ENCODE measurements at regions not wholly inside any gene's neighbourhood (a gene's known extent, or its start where the extent isn't known, plus 50 kb on each side); places are given as distances from the start of the nearest gene placed in this dataset.
"Not testable (repeated sequence)": the region's sequence is repeated elsewhere in the genome, so short reads cannot be mapped to it uniquely, and the experiment has no call there.

DNA sequence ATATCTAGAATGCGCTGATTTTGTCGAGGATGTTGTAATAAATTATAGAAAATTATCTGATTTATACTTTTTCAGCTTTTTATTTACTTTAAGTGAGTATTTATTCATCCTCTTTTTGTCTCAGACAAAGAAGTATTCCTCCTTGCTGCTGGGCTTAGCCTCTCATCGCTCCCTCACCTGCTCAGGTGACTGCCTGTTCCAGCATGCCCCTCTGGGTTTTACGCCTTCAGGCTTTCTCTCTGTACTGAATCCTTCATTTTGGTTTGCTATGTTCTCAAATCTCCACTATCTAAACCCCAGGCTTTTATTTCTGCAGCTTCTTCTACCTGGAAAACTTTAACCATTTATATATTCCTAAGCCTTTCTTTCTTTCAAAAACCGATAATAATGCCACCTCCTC, 1650.9 kb upstream of the SEL1L start:
- DNase-seq (ENCODE audit: low spot score): no peak

- DNase-seq (ENCODE audit: low spot score): not testable (repeated sequence)
Measured at GRCh38 chr14:83188311-83188710, 1654.7 kb upstream of the SEL1L start.

DNA sequence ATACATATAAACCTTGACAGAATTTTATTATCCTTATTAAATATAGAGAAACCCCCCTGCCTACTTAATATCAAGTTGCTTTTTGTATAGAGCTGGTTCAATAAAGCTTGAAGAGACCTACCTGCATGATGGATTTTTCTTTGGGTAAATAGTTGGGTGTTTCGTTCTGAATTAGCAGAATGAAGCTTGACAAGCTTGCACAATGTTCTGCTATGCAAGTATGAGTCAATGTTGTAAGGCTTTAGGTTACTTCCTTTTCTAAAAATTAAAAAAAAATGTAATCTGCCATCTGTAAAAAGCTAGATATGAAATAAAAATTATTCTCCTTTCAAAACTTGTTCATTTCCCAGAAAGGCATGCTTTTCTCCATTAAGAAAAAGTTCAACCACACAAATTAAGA, 1662.6 kb upstream of the SEL1L start:
- no peak for DNase-seq (ENCODE audit: low spot score)

DNA sequence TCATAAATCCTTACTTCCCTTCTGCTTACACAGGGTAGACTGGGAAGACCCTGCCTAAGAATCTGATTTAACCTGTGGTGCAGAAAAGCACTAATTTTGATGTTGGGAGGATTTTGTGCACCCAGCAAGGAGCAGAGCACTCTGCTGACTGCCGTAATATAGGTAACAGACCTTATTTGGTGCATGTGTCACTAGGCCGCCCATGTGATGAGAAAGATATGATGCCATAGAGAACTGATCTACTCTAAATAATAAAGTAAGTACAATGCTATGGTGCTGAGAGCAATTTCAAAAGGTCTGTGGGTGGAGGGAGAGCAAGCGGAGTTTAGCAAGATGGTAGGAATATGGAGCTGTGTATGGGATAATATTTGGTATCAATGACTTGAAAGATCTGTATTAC, 1663.6 kb upstream of the SEL1L start:
- DNase-seq (ENCODE audit: low spot score): no peak

- no peak for DNase-seq (ENCODE audit: low spot score)
Measured at GRCh38 chr14:83207550-83207949, 1673.9 kb upstream of the SEL1L start.

GRCh38 chr14:83208341-83208740, 1674.7 kb upstream of the SEL1L start:
- no peak for DNase-seq (ENCODE audit: low spot score)

DNA sequence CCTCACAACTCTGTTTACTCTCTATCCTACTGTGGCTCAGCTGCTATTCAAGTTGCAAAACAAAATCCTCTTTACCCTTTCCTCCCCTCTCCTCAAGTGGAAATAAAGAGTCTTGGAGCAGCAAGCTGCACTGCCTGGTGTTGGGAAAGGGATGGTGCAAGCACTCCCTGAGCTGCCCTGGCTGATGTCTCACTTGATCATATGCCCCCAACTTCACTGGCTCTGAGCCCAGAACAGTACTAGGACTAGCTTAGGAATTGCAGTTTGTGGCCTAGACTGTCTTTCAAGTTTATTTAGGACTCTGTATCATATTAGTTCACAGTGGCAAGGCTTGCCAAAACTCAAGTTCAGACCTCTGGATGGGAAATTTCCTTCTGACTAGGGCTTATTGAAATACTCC, 1683.8 kb upstream of the SEL1L start:
- DNase-seq (ENCODE audit: low spot score): no peak

GRCh38 chr14:83247924-83248639, 1714.4 kb upstream of the SEL1L start:
- DNase-seq (ENCODE audit: low spot score): no peak

DNA sequence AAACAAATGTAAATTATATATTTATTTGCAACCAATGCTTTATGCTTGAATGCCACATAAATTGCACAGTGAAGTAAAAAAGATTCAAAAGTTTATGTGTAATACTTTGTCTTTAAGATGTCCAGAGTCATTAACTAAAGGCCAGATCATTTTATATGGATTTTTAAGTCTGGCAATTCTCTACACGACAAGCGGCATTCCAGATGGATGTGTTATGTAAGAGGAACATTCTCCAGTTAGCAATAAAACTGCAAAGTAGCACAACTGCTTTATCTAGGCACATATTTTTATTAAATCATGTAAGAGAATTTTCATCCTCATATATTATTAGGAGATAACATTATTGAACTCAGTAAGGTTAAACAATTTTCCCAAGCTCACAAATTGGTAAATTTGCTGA, 1717.7 kb upstream of the SEL1L start:
- DNase-seq (ENCODE audit: low spot score): no peak

DNA sequence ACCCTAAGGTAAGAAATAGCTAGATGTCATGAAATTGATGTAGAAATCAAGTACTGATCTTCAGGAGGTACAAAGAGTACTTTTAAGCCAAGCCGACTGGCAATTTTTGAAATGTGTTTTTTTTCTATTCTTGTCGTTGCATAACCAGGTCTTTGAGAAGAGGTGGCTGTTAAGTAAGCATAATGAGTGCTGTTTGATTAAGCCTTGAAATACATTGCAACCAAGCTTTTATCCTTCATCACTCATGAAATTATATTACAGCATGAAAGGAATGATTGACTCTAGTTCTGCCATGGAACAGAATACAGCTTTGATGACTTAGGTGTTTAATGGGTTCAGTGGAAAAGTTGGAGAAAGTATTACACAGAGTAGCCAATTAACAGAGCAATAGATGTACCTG, 1720.2 kb upstream of the SEL1L start:
- DNase-seq (ENCODE audit: low spot score): no peak

- DNase-seq (ENCODE audit: low spot score): no peak
Measured at GRCh38 chr14:83255015-83255726, 1721.5 kb upstream of the SEL1L start.

DNA sequence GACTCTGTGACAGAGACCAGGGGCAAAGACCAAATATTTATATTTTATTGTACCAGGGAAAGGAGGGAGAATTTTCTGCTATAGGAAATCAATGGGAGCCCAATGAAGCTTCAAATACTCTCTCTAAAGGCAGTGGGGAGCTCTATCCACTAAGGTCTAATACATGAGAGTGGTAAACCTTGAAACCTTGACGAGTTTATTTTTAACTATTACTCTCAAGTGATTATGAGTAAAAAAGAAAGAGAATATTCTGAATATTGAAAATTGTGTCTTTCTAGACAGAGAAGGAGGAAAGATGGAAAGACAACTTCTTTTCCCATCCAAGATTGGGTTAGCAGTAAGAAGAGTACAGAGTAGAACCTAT, 1722.1 kb upstream of the SEL1L start:
- DNase-seq (ENCODE audit: low spot score): no peak

DNA sequence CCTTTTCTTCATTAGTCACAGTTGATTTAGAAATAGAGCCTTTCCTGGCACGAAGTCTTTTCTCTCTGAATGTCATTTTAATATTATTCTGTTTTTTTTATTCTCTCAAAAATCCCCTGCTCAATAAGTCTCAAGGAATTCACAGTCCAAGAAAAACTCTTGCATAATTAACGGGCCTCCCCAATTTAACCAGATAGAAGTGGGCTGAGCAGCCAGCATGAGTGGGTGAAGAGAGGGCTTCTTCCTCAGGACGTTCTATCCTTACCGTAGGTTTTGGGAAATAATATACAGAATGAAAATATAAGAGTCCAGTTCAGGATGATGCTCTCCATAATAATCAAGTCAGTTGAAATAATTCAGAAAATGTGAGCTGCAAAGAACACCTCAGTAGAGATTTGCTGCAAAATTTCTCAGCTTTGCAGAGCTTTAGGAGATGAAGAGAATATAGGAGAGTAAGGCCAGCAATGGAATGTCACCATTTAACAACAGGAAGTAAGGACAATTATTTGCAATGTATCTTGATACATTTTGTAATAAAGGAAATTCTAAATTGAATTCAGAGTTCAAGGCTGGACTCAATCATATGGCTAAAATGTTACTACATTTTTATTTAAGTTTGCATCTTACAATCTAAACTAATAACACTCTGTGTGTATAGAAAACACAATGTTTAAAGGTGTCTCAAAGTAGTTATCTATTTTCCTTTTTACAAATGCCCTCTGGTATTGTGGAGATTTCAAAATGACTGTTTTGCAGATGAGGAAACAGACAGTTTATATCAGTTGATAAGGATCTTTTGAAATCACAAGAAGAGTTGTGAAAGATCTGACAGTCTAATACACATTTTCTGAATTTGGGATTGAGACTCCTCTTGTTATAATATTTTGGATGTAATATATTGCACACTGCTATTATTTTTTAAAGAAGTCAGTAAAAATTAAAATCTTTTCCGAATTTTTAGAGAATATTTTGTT, 1724.1 kb upstream of the SEL1L start:
- DNase-seq (ENCODE audit: low spot score): no peak

DNA sequence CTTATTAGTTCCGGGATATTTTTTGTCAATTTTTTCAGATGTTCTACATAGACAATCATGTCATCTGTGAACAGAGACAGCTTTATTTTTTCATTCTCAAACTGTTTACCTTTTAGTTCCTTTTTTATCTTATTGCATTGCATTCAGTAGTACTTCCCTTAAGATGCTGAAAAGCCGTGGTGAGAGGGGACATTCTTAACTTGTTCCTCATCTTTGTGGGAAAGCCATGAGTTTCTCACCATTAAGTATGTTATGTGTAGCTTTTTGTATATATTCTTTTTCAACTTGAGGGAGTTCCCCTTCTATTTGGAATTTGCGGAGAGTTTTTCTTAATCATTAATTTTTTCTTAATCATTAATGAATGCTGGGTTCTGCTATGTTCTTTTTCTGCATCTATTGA, 1727.1 kb upstream of the SEL1L start:
- DNase-seq (ENCODE audit: low spot score): no peak

- DNase-seq (ENCODE audit: low spot score): no peak
Measured at GRCh38 chr14:83269583-83269982, 1735.9 kb upstream of the SEL1L start.

GRCh38 chr14:83271663-83272062, 1738.0 kb upstream of the SEL1L start:
- DNase-seq (ENCODE audit: low spot score): no peak

GRCh38 chr14:83280719-83281118, 1747.1 kb upstream of the SEL1L start:
- no peak for DNase-seq (ENCODE audit: low spot score)

DNA sequence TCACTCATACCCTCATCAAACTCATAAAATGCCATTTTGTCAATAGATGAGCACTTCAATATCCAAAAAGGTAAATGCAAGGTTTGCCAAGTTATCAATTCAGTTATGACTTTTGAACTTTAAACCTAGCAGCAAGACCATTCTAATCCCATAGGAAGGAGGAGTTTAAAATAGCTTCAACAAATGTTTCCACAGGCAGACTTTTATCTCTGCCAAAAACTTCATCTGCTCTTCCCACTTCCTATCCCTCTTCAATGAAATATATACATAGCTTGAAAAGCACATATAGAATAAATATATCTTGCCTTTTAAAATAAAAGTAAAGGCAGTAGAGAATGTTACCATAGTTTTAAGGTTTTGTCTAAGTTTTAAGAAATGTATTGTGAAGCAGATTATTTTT, 1749.1 kb upstream of the SEL1L start:
- no peak for DNase-seq (ENCODE audit: low spot score)

GRCh38 chr14:83287300-83287699, 1753.6 kb upstream of the SEL1L start:
- DNase-seq (ENCODE audit: low spot score): no peak

- no peak for DNase-seq (ENCODE audit: low spot score)
Measured at GRCh38 chr14:83289390-83289789, 1755.7 kb upstream of the SEL1L start.

DNA sequence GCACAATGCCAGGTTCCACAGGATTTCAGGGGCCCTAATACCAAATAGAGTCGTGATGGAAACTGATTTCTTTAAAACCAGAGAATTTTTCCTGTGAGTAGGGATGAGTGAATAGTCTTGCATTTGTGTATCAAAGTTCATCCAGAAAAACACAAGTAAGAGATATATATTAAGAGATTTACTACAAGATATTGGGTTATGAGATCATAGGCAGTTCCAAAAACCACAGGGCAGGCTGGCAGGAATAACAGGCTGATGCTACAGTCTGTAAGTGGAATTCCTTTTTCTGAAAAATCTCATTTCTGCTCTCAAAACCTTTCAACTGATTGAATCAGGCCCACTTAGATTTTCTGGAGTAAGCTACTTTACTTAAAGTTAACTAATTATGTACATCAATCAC, 1756.2 kb upstream of the SEL1L start:
- DNase-seq (ENCODE audit: low spot score): no peak

- no peak for DNase-seq (ENCODE audit: low spot score)
Measured at GRCh38 chr14:83290447-83290846, 1756.8 kb upstream of the SEL1L start.

- no peak for DNase-seq (ENCODE audit: low spot score)
Measured at GRCh38 chr14:83291714-83292113, 1758.1 kb upstream of the SEL1L start.
